GM12892 (cell line): ENCODE measurements at regions not wholly inside any gene's neighbourhood (a gene's known extent, or its start where the extent isn't known, plus 50 kb on each side); places are given as distances from the start of the nearest gene placed in this dataset.

ENCODE experiments used
- POLR2A ChIP-seq: IDR thresholded peaks from 2 replicates; pipeline ENCODE4 v1.6.1; 2011; ENCODE audit warnings: low read depth, low read length, control low read depth
- TAF1 ChIP-seq: IDR thresholded peaks from 2 replicates; pipeline ENCODE4 v1.6.1; 2011; ENCODE audit warnings: low read depth, mild to moderate bottlenecking, control low read depth, low read length, borderline replicate concordance

- no peak for TF ChIP-seq TAF1
- TF ChIP-seq POLR2A, result no peak
Measured at GRCh38 chr1:118661769-118662320, 326.3 kb downstream of the TBX15 start.
